ENCODE measurements at regions not wholly inside any gene's neighbourhood (a gene's known extent, or its start where the extent isn't known, plus 50 kb on each side); places are given as distances from the start of the nearest gene placed in this dataset.
"Not testable (repeated sequence)": the region's sequence is repeated elsewhere in the genome, so short reads cannot be mapped to it uniquely, and the experiment has no call there.

DNA sequence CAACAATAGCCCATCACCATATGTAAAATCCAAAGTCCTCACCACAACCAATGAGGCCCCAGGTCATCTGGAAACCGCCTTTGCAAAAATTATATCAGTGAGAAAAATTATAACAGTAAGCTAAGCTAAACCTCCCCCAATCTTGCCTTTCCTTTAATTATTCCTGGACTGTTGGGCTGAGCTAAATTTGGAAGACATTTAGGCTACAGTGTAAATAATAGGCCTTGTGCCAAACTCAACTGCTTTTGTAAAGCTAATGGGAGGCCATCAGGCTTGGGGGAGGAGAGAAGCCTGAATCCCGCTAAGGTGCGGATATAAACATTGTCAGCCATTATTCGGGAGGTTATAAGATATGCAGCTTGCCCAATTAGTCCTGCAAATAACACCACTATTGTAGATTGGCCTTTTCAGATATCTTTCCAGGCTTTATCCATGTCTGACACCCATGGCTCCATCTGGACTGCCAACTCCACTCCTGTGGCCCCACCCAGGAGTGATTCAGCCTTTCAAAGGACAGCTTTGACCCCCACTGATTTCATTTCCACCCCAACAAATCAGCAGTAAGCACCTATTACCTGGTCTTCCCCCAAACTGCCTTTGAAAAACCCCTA is 53.0 kb upstream of the CA12 start:
- in situ Hi-C loops (cut with MboI; ENCODE audit: low sequenced_read_pairs): no loop called here

DNA sequence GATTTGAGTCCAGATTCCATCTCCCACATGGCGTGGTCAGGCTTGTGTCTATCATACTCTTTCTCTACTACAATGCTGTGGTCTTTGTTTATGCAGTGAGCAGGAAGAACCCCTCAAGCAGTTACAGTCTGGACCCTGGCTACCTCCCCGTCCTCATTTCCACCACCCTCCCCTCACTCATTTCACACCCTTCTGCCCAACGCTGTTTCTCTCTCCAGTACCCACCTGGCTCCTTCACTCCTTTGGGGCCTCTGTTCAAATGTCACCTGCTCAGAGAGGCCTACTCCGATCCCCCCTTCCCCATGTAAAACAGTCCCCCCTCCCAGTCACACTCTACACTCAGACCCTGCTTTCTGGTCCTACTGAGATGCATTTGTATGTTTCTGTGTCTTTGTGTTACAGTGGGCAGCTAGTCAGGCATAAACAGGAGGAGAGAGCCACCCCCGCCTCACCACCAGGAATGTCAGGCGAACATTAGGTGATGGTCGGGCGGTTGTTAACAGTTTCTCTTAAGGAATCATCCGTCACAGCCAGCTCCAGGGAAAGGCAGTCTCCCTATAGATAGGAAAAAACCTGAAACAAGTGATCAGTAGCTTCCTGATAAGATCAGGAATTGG is 53.7 kb upstream of the CA12 start:
- in situ Hi-C loops (cut with MboI; ENCODE audit: low sequenced_read_pairs): no loop called here

DNA sequence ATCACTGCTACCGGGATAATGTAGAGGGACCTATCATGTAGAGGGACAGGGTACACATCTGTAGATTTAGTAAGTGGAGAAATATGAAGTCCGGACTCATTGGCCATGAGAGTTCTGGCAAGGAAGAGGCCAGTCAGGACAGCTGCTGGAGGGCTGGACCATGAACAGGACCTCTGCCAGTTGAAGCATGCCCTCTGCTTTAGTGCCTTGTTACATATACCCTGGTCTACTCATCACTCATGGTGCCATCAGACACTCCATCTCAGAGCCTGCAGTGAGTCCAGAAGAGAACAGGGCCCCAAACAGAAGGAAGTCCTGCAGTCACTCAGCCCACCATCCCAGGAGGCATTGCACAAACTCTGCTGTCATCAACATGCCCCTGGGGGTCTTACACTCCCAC is 54.7 kb upstream of the CA12 start:
- in situ Hi-C loops (cut with MboI; ENCODE audit: low sequenced_read_pairs): no loop called here

DNA sequence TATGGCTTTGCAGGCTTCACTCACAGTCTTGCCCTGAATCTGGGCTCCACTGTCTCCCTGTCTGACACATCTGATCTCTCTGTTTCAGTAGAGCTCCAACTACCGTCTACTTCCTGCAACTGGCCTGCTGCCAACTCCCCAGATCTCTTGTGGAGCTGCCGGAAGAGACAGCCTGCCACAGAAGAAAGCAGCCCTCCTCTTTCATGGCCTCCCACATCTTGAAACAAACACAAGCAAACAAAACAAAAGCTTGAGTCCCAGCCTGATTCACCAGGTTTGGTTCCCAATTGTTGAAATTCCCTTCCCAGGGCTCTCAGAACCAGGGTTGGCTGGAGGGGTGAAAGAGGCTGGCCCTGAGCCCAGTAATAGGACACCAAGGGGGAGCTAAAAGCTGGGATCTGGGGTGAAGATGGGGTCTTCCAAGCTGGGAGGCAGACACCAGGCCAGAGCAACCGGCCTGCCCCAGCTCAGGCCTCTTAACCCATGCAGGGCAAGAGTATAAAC is 55.3 kb upstream of the CA12 start:
- in situ Hi-C loops (cut with MboI; ENCODE audit: low sequenced_read_pairs): no loop called here

DNA sequence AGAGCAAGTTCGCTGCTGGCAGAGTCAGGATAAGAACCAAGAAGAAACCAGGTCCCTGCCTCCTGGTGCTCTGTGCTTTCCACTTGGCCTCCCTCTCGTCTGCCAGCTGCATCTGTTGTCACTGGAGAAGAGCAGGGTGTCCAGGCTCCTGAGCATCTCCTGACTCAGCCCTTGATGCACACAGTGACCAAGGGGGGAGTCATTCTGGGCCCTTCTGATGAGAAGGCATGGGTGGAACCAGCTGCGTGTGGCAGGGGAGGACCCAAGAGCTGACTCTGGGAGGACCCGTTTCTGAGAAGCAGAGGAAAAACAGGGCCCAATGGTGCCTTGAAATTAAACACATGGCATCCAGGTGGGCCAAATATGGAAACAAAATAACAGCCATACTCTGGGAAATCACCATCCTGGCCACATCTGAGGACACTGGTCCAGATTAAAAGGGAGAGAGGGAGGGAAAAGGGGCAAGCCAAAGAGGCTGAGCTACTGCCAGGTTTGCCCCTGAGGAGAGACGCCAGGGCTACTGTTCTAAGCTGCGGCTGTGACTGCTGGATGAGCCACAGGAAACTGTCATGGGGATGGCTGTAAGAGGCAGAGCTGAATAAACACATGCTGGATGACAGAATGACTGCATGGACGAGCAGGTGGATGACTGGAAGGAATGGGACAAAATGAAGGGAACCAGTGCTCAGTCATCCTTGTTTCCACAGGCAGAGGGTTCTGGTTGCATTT is 58.1 kb upstream of the CA12 start:
- in situ Hi-C loops (cut with MboI; ENCODE audit: low sequenced_read_pairs): no loop called here

DNA sequence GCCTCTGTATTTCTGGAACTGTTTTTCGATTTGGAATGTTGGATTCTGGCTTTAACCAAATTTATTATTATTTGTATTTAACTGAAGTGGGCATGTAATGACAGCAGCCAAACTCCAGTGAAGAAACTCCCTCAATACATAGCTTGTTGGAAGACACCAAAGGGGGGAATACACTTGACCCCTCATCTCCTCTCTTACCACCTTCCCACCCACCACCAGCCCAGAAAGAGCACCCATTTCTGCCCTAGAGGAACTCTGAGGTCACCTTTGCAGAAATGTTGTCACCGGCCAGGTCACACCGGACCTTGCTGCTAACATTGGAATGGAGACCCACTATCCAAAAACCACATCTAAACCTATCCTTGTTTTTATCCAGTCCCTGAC is 58.6 kb upstream of the CA12 start:
- in situ Hi-C loops (cut with MboI; ENCODE audit: low sequenced_read_pairs): no loop called here

DNA sequence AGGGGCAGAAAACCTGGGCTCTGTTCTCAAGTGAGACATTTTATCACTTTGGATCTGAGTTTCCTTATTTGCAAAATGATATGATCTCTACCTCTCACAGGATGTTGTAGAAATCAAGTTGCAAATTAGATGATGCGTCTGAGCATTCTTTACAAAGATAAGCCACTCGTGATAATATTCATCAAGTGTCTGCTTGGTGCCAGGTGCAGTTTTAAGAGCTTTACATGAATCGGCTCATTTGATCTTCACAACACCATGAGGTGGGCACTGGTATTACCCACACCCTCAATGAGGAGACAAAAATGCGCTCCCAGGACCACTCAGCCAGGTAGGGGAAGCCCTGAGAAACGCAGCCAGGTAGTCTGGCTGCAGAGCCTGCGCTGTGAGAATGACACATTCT is 59.1 kb upstream of the CA12 start:
- in situ Hi-C loops (cut with MboI; ENCODE audit: low sequenced_read_pairs): no loop called here

DNA sequence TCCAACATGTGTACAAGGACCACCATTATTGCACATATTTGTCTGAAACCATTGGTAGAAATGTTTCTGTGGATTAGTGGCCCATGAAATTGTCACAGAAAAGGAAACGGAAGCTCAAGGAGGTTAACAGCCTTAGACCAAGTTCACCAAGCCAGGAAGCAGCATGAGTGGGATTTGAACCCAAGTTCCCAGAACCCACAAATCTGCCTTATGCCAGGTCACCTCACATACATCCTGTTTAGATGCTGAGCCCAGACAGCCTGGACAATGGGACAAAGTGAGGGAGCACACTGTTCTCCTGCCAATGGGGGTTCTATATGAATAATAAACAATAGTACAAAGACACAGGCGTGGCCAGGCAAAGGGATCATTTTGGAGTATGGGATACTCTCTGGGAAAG is 59.6 kb upstream of the CA12 start:
- in situ Hi-C loops (cut with MboI; ENCODE audit: low sequenced_read_pairs): no loop called here

DNA sequence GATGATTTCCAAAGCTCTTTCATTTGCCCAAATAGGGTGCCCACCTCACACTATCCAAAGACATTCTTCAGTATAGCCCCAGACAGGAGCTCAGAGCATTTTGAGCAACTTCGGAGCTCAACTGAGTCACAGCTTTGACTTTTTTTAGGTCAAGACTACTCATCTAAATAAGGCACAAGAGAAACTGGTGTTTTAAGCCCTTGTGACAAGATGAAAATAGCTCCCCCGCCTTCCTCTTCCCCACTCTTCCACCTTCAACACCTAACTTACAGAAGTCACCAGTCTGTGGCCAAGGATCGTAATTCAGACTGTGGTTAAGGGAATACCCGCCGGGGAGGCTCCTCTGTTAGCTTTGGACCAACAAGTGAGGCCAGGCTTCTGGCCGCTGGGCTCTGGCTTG is 60.4 kb upstream of the CA12 start:
- in situ Hi-C loops (cut with MboI; ENCODE audit: low sequenced_read_pairs): no loop called here

DNA sequence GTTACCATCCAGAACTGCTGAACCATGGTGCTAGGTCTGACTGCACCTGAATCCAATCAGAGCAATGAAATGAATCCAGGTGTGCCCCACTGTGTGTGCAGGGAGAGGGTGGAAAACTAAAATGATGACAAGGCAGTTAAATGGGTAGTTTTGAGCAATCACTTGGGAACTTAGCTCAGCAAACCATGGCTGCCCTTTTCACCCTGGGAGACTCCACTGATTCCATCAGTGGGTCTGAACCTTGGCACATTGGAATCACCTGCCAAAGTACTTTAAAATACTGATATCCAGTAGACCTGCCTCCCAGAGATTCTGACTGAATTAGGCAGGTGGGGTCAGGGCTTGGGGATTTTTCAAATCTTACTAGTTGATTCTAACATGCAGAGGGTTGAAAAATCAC is 59.8 kb upstream of the USP3 start:
- in situ Hi-C loops (cut with MboI; ENCODE audit: low sequenced_read_pairs): no loop called here

DNA sequence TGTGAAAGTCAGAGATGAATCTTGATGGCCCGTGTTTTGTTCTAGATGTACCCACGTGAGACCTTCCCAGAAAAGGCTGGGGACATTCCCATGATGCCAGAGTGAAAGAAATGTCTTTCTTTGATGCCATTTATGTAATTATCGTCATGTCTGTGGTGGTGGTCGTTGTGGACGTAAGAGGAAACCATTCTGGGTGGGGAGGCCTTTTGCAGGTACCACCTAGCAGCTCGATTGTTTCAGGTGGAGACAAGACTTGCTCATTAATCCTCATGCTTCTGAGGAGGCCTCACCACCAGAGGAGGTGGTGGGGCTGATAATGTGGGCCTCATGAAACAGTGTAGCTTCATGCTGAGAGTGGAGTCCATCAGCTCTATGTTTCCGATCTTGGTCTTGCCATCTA is 58.1 kb upstream of the USP3 start:
- in situ Hi-C loops (cut with MboI; ENCODE audit: low sequenced_read_pairs): no loop called here

DNA sequence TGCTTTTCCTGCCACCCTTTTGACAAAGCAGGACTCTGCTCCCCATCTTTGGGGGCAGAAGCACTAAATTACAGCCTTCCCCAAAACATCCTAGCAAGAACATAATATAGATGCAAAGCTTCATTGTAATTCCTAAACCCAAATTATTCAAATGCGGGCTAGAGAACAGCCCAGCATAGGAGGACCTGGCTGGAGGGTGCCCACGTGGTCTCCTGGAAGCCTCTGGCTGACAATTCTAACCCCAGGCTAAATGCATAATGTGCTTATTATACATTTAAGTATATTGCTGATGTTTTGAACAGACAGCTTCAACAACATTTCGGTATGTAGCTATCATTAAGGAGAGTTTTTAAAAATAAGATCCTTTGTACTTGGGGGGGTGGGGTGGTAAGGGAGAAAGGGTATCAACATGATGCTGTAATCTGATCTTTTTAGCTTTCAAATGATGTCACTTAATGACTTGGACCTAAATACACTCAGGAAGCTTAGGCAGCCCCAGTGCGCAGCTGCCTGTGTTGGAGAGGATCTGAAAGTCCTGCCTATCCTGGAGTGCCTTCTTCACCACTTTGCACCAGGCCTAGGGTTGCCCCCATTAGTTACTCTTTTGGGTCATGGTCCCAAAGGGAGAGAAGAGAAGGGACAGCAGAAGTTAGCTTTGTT is 57.2 kb upstream of the USP3 start:
- in situ Hi-C loops (cut with MboI; ENCODE audit: low sequenced_read_pairs): no loop called here

DNA sequence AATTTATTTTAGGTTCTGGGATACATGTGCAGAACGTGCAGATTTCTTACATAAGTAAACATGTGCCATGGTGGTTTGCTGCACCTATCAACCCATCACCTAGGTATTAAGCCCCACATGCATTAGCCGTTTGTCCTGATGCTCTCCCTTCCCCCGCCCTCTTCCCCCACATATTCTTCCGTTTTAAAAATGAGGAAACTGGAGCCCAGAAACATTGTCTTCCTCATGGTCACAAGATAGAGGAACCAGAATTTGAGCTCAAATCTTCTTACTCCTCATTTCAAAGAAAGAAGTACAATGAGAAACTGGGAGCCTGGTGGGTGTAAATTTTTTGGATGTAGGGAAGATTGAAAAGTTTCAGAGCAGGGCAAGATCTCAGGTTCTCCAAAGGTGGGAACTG is 56.1 kb upstream of the USP3 start:
- in situ Hi-C loops (cut with MboI; ENCODE audit: low sequenced_read_pairs): no loop called here

DNA sequence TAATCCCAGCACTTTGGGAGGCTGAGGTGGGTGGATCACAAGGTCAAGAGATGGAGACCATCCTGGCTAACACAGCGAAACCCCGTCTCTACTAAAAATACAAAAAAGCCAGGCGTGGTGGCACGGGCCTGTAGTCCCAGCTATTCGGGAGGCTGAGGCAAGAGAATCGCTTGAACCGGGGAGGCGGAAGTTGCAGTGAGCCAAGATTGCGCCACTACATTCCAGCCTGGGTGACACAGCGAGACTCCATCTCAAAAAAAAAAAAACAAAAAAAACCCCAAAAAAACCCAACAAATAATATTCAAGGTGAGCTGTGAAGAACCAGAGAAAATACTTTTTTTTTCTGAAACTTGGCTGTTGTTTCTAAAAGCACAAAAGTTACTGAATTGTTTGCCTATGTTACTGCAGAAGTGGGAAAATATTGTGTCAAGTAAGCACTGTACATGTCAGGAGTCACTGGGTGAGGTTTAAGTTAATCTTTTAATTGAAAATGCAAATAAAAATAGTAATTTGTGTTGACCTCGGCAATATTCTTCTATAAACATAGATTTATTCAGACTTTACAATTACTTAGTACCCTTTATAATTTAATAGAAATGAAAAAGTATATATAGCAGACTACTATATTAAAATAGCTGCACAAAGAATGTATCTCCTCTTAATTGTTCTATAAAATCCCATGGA is 55.4 kb upstream of the USP3 start:
- in situ Hi-C loops (cut with MboI; ENCODE audit: low sequenced_read_pairs): not testable (repeated sequence)

DNA sequence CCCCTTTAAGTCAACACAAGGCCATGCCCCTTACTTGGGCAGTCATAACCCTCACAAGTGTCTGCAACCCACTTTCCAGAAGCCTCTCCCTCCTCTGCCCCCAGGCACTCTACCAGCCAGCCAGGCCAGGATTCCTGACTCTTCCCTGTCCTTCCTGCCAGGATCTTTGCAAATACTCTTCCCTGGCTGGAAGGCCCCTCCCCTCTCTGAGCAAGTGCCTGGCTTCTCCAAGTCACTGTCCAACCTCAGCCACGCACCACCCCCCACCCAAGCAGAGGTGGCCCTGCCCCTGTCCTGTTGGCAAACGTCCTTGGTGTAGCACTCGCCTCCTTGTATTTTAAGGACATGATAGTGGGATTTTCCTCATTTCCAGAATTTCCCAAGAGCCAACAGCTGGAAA is 54.7 kb upstream of the USP3 start:
- in situ Hi-C loops (cut with MboI; ENCODE audit: low sequenced_read_pairs): loop anchor here (25.0 kb wide), 1 partner anchor 613 kb away; no protein-coding TSS in a partner anchor

DNA sequence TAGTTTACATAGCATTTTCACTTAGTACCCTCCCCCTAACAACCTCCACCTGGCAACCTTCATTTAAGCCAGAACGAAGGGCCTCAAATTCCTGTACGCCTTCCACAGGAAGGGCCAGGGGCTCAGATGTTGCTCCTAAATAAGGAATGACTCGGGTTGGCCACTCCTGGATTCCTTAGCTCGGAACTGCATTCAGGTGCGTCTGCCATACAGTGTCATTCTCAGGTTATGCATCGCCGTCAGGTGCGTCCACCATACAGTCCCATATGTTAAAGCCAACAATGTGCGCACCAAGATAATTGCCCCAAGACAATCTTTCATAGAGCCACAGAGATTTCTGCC is 53.5 kb upstream of the USP3 start:
- in situ Hi-C loops (cut with MboI; ENCODE audit: low sequenced_read_pairs): loop anchor here (25.0 kb wide), 1 partner anchor 611 kb away; no protein-coding TSS in a partner anchor

DNA sequence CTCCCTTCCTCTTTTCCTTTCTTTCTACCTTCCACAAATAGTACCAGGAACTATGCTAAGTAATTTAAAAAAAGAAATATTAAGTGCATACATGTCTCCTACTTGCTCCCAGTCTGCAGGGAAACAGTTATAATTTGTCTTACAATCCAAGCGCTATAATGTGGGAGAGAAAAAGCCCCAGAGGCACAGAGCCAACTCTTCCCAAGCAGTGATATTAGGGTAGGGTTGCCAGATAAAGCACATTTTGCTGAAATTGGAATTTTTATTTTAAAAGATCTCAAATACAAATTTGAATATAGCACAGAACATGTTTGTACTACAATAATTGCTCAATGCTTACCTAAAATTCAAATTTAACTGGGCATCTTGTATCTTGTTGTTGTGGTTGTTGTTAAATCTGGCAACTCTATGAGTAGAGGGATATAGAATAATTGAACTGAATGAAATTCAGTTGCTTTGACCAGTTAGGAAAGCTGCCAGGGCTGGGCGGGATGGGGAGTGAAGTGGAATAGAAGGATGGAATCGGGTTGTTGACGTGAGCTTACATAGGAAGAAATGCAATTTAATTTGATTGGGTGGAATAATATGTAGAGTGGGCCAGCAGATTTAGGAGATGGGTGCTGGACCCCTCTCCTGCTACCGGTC is 52.6 kb upstream of the USP3 start:
- in situ Hi-C loops (cut with MboI; ENCODE audit: low sequenced_read_pairs): loop anchor here (25.0 kb wide), 1 partner anchor 611 kb away; no protein-coding TSS in a partner anchor

DNA sequence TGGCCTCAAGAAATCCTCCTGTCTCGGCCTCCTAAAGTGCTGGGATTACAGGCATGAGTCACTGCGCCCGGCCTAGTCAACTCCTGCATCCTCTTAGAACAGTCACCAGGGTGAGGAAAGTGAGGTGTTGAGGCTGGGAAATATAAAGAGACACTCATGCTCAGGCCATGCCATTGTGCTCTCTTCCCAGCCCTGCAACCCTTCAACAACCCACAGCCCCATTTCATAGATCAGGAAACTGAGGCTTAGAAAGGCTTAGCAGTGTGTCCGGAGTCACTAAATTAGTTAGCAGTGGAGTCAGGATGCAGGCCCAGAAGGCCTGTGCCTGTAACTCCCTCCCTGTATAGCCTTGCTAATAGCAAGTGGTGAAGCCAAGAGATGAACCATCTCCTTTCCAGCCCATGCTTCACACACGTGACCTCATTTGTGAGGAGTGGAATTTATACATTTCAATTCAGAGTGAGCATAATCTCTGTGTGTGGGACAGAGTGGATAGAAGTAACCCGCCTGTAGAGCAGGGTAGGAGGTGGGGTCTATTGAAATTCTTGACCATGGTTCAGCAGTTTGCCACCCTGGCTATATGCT is 51.7 kb upstream of the USP3 start:
- in situ Hi-C loops (cut with MboI; ENCODE audit: low sequenced_read_pairs): loop anchor here (25.0 kb wide), 1 partner anchor 610 kb away; no protein-coding TSS in a partner anchor

DNA sequence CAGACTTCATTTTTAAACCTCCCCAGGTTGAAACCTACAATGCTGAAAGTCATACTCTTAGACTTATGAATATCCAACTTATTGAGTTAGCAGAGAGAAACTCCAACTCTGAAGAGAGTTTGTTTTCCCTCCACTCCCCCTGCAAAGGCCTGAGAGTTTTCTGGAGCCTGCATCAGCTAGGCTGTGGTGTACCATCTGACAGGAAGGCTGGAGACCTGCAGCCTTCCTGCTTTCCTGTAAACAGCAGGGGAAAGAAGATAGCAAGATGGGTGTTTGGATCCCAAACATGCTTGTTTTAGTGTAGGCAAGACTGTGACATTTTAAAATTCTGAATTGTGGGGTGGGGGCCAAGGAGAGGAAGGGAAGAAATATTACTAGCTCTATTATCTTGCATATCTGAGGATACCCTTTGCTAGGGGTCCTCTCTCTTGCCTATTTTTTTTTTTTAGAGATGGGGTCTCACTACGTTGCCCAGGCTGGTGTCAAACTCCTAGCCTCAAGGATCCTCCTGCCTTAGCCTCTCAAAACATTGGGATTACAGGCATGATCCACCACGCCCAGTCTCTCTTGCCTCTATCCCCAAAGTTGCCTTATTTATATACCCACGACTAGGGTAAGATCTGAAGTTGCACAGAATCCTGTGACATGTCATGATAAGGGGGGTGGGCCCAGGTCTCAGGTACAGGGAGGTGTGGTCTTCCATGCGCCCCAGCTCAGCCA is 51.0 kb upstream of the USP3 start:
- in situ Hi-C loops (cut with MboI; ENCODE audit: low sequenced_read_pairs): loop anchor here (25.0 kb wide), 1 partner anchor 609 kb away; no protein-coding TSS in a partner anchor

Data from HL-60/S4 treated with retinoic acid at 250 ng/mL for 4 days and 3 days (cell line).